GM13976 (cell line): ENCODE measurements at regions not wholly inside any gene's neighbourhood (a gene's known extent, or its start where the extent isn't known, plus 50 kb on each side); places are given as distances from the start of the nearest gene placed in this dataset.

ENCODE experiments used
- DNase-seq: peaks from one replicate; pipeline ENCODE4 v3.0.0; 2012; ENCODE audit warnings: low spot score
- CTCF ChIP-seq: IDR thresholded peaks from 2 replicates; pipeline ENCODE4 v1.5.1; 2012; ENCODE audit warnings: borderline replicate concordance, mild to moderate bottlenecking; ENCODE audit not compliant: insufficient read depth; ENCODE audit errors: extremely low read depth, missing control alignments, control extremely low read depth
- in situ Hi-C: fragments of 300-500 bp; cut with MboI; formaldehyde crosslinking; loops from one replicate; pipeline ENCODE4 v1.12.0; 2022; ENCODE audit warnings: low sequenced_read_pairs, mixed read lengths, inconsistent platforms; ENCODE audit not compliant: unreplicated experiment

- no peak for TF ChIP-seq CTCF
- no peak for DNase-seq
- in situ Hi-C loops: no loop called here
These were observed 544.8 kb upstream of the DPPA4 start for GRCh38 chr3:109882144-109882543.

GRCh38 chr3:109887293-109887692 lies 549.9 kb upstream of the DPPA4 start:
- TF ChIP-seq CTCF: no peak
- DNase-seq: no peak
- in situ Hi-C loops: no loop called here

- no peak for DNase-seq
- in situ Hi-C loops: no loop called here
- TF ChIP-seq CTCF: no peak
These were observed 550.7 kb upstream of the DPPA4 start for GRCh38 chr3:109888026-109888425.

GRCh38 chr3:109897734-109898133 lies 560.4 kb upstream of the DPPA4 start:
- in situ Hi-C loops: no loop called here
- DNase-seq: no peak
- no peak for TF ChIP-seq CTCF

GRCh38 chr3:109899925-109900324 lies 562.6 kb upstream of the DPPA4 start:
- no peak for TF ChIP-seq CTCF
- in situ Hi-C loops: no loop called here
- DNase-seq: no peak

- no peak for TF ChIP-seq CTCF
- DNase-seq: no peak
- in situ Hi-C loops: no loop called here
These were observed 563.4 kb upstream of the DPPA4 start for GRCh38 chr3:109900783-109901182.

GRCh38 chr3:109902549-109902948 lies 565.2 kb upstream of the DPPA4 start:
- in situ Hi-C loops: no loop called here
- no peak for DNase-seq
- TF ChIP-seq CTCF: no peak
